OCI-LY3 (cell line): ENCODE measurements at regions not wholly inside any gene's neighbourhood (a gene's known extent, or its start where the extent isn't known, plus 50 kb on each side); places are given as distances from the start of the nearest gene placed in this dataset.

Source experiments
- CTCF ChIP-seq: fragments of 200-600, 300-600 bp; sonication (generic); IDR thresholded peaks from 2 replicates; pipeline ENCODE4 v1.5.1; 2014; ENCODE audit warnings: antibody characterized with exemption, low read length, low read depth
- EZH2phosphoT487 ChIP-seq: fragments of 200-600 bp; shearing (Covaris generic); IDR thresholded peaks from 2 replicates; pipeline ENCODE4 v1.6.1; 2018; ENCODE audit warnings: antibody characterized with exemption, mixed run types, low read depth

- TF ChIP-seq CTCF (peak; percentile 31; the same call in 1 of the 2 replicates), EZH2phosphoT487 (no peak)
Measured at GRCh38 chr6:114718186-114718585, 375.4 kb upstream of the HS3ST5 start.
